Upper lobe of left lung (tissue), 4 donors: ENCODE measurements at regions not wholly inside any gene's neighbourhood (a gene's known extent, or its start where the extent isn't known, plus 50 kb on each side); places are given as distances from the start of the nearest gene placed in this dataset.

Source experiments
- EP300 ChIP-seq, 4 donors: sonication (generic); formaldehyde crosslinking; IDR thresholded peaks; one replicate each; pipeline ENCODE4 v1.5.1; 2017; ENCODE audit warnings: antibody characterized with exemption in 4 of 4, control low read depth in 2 of 4
- POLR2A ChIP-seq, 4 donors: fragments of 450-650 bp; IDR thresholded peaks; one replicate each; pipeline ENCODE4 v1.5.1; 2016 to 2017; ENCODE audit warnings: antibody characterized with exemption in 4 of 4, mild to moderate bottlenecking in 2 of 4
- POLR2AphosphoS5 ChIP-seq, 2 donors: sonication (generic); formaldehyde crosslinking; IDR thresholded peaks; one replicate each; pipeline ENCODE4 v1.5.1; 2017; ENCODE audit warnings: antibody characterized with exemption in 2 of 2
- TF ChIP-seq, protein P1 (sequence below), 6 experiments: fragments of 450-650 bp in 4 of 6; fragments of 200-600 bp in 2 of 6; sonication (generic) in 2 of 6; IDR thresholded peaks; one replicate each; pipeline ENCODE4 v1.5.1; 2016 to 2019; ENCODE audit warnings: antibody characterized with exemption in 6 of 6

DNA sequence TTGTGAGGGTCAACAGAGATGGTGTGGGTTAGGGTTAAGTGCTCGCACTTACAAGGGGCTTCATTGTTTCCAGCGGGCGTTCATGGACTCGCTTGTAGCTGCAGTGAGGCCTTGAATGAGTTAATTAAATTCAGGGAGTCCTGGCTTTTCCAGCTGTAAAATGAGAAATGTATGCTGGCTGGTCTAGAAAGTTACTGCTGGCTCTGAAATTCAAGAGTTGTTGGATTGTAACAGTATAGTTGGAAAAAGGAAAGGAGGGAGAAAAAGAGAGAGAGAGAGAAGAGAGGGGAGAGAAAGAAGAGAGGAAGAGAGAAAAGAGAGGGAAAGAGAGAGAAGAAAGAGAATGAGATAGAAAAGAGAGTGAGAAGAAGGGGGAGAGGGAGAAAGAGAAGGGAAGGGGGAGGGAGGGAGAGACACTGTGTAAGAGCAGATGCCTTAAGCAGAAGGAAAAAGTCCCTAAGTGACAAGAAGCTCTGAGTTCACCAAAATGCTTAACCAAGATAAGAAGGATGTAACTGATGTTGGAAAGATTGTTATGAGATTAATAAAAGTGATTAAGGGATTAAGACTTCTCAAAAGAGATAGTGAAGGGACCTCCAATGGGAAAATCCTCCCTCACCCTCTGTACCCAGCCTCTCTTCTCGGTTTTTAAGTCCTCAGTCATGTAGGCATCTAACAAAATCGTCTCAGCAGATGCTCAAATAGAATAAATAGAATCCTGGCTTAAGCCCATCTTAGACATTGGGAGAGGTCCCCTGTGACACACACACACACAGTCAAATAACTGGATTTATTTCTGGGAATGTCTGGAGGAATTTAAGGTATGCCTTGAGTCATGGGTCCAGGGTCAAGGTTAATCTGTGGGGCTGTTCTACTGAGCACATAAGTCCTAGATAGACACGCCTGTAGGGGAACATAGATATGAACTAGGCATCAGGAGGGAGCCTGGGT, 477.9 kb downstream of the MIAT start:
- TF ChIP-seq, protein P1, sequence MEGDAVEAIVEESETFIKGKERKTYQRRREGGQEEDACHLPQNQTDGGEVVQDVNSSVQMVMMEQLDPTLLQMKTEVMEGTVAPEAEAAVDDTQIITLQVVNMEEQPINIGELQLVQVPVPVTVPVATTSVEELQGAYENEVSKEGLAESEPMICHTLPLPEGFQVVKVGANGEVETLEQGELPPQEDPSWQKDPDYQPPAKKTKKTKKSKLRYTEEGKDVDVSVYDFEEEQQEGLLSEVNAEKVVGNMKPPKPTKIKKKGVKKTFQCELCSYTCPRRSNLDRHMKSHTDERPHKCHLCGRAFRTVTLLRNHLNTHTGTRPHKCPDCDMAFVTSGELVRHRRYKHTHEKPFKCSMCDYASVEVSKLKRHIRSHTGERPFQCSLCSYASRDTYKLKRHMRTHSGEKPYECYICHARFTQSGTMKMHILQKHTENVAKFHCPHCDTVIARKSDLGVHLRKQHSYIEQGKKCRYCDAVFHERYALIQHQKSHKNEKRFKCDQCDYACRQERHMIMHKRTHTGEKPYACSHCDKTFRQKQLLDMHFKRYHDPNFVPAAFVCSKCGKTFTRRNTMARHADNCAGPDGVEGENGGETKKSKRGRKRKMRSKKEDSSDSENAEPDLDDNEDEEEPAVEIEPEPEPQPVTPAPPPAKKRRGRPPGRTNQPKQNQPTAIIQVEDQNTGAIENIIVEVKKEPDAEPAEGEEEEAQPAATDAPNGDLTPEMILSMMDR (IDR thresholded peaks at IDR 0.05) = no peak
- TF ChIP-seq POLR2A (IDR thresholded peaks at IDR 0.05) = no peak
- no peak for TF ChIP-seq POLR2AphosphoS5 (IDR thresholded peaks at IDR 0.05)
- no peak for TF ChIP-seq EP300 (IDR thresholded peaks at IDR 0.05)
